ENCODE measurements at regions not wholly inside any gene's neighbourhood (a gene's known extent, or its start where the extent isn't known, plus 50 kb on each side); places are given as distances from the start of the nearest gene placed in this dataset.
"Not testable (repeated sequence)": the region's sequence is repeated elsewhere in the genome, so short reads cannot be mapped to it uniquely, and the experiment has no call there.

DNA sequence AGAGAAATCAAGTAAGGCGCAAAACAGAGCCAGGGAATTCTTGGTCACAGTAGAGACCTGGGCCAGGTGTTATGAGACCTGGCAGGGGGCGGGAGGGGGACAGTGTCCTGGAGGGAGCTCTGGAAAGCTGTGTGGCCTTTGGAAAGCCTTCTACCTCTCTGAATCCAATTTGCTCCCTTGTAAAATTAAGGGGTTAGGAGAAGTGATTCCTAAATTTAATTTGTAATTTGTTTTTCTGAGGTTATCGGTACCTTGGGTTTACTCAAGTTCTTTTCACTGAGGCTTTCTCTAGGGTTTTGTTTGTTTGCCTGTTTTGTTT is 920.8 kb downstream of the TYW1 start:
- H3K4me3 ChIP-seq (ENCODE audit: control insufficient read depth, low read depth, low read length), result no peak overlapping the region
- no peak for DNase-seq (ENCODE audit: low read depth)
- TF ChIP-seq, protein P1, sequence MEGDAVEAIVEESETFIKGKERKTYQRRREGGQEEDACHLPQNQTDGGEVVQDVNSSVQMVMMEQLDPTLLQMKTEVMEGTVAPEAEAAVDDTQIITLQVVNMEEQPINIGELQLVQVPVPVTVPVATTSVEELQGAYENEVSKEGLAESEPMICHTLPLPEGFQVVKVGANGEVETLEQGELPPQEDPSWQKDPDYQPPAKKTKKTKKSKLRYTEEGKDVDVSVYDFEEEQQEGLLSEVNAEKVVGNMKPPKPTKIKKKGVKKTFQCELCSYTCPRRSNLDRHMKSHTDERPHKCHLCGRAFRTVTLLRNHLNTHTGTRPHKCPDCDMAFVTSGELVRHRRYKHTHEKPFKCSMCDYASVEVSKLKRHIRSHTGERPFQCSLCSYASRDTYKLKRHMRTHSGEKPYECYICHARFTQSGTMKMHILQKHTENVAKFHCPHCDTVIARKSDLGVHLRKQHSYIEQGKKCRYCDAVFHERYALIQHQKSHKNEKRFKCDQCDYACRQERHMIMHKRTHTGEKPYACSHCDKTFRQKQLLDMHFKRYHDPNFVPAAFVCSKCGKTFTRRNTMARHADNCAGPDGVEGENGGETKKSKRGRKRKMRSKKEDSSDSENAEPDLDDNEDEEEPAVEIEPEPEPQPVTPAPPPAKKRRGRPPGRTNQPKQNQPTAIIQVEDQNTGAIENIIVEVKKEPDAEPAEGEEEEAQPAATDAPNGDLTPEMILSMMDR (IDR thresholded peaks at IDR 0.05; ENCODE audit: control insufficient read depth, insufficient read depth, low read depth, low read length, missing control alignments), result no peak

GRCh38 chr7:67918158-67918557 is 921.5 kb downstream of the TYW1 start:
- no peak overlapping the region for H3K4me3 ChIP-seq (ENCODE audit: control insufficient read depth, low read depth, low read length)
- DNase-seq (ENCODE audit: low read depth), result no peak
- TF ChIP-seq, protein P1 (IDR thresholded peaks at IDR 0.05; ENCODE audit: control insufficient read depth, insufficient read depth, low read depth, low read length, missing control alignments), result no peak

GRCh38 chr7:67923286-67923685 is 926.7 kb downstream of the TYW1 start:
- H3K4me3 ChIP-seq (ENCODE audit: control insufficient read depth, low read depth, low read length), result no peak overlapping the region
- TF ChIP-seq, protein P1 (IDR thresholded peaks at IDR 0.05; ENCODE audit: control insufficient read depth, insufficient read depth, low read depth, low read length, missing control alignments), result no peak
- DNase-seq (ENCODE audit: low read depth), result no peak

DNA sequence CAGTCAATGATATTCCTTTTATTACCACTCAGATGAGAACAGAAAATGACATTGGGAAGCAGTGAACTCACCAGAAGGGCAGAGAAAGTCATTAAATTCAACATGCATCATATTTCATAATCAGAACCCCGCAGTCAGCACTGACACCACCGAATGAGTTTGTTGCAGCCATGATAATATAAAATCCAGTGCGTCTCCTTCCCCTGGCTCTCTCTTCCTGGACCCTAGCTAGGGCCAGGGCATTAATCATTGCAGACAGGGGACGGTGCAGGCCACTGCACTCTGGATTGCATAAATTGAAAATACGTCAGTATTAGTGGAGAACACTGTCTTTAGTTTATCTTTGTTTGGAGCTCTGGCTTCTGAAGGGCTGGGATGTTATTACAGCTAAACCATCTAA is 931.5 kb downstream of the TYW1 start:
- no peak for DNase-seq (ENCODE audit: low read depth)
- no peak overlapping the region for H3K4me3 ChIP-seq (ENCODE audit: control insufficient read depth, low read depth, low read length)
- TF ChIP-seq, protein P1 (IDR thresholded peaks at IDR 0.05; ENCODE audit: control insufficient read depth, insufficient read depth, low read depth, low read length, missing control alignments), result no peak

DNA sequence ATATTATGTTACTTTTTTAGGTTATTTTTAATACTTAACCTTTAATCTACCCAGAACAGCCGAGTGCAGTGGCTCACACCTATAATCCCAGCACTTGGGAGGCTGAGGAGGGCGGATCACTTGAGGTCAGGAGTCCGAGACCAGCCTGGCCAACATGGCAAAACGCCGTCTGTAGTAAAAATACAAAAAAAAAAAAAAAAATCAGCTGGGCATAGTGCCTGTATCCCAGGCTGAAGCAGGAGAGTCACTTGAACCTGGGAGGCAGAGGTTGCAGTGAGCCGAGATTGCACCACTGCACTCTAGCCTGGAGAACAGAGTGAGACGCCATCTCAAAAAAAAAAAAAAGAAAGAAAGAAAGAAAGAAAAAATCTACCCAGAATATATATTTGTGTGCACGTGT is 939.8 kb downstream of the TYW1 start:
- DNase-seq (ENCODE audit: low read depth); H3K4me3 ChIP-seq (ENCODE audit: control insufficient read depth, low read depth, low read length): not testable (repeated sequence)

DNA sequence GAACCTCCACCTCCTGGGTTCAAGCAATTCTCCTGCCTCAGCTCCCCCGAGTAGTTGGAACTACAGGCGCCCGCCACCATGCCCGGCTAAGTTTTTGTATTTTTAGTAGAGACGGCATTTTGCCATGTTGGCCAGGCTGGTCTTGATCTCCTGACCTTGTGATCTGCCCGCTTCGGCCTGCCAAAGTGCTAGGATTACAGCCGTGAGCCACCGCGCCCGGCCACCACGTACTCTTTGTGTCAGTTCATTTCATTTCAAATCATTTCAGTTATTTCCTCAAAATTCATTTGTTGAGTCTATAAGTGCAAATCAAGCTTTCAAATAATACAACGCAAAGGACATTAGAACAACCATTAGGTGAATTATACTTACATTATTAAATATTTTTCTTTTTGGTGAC is 943.8 kb downstream of the TYW1 start:
- TF ChIP-seq, protein P1 (IDR thresholded peaks at IDR 0.05; ENCODE audit: control insufficient read depth, insufficient read depth, low read depth, low read length, missing control alignments), result no peak
- no peak for DNase-seq (ENCODE audit: low read depth)
- H3K4me3 ChIP-seq (ENCODE audit: control insufficient read depth, low read depth, low read length), result no peak overlapping the region

GRCh38 chr7:67947191-67947590 is 950.6 kb downstream of the TYW1 start:
- DNase-seq (ENCODE audit: low read depth), result no peak
- no peak overlapping the region for H3K4me3 ChIP-seq (ENCODE audit: control insufficient read depth, low read depth, low read length)
- TF ChIP-seq, protein P1 (IDR thresholded peaks at IDR 0.05; ENCODE audit: control insufficient read depth, insufficient read depth, low read depth, low read length, missing control alignments), result no peak
